ENCODE measurements at regions not wholly inside any gene's neighbourhood (a gene's known extent, or its start where the extent isn't known, plus 50 kb on each side); places are given as distances from the start of the nearest gene placed in this dataset.

GRCh38 chr2:12196495-12196894 lies 450.1 kb downstream of the LPIN1 start:
- DNase-seq (no peak), ATAC-seq (ENCODE audit: insufficient read depth, low FRiP score) (no peak)
- 79 to 80% methylated on average over 1 of the region's 1 CpG for WGBS, 2 donors
- H3K36me3 ChIP-seq (ENCODE audit: control insufficient read depth in 4 of 4, insufficient read depth in 4 of 4, low read length in 4 of 4), result no peaks in the 10 kb centered on the region
- no peak overlapping the region for H3K4me3 ChIP-seq
- H3K9me3 ChIP-seq (ENCODE audit: control insufficient read depth in 4 of 4, insufficient read depth in 3 of 4, low read length in 3 of 4), result peaks cover 0 to 5% (median 0%) of the 10 kb centered on the region in 4 donors
- no peaks in the 10 kb centered on the region for H3K27me3 ChIP-seq (ENCODE audit: control insufficient read depth in 3 of 3, insufficient read depth in 3 of 3, low read length in 2 of 3)
- peaks cover 0 to 12% (median 4%) of the 10 kb centered on the region in 5 donors for H3K4me1 ChIP-seq (ENCODE audit: control insufficient read depth in 5 of 5, insufficient read depth in 5 of 5, low read length in 5 of 5)
- no peak overlapping the region for H3K9ac ChIP-seq (ENCODE audit: insufficient read depth in 1 of 2, low read length in 2 of 2)
- H3K27ac ChIP-seq (ENCODE audit: low read depth in 1 of 2, low read length in 1 of 2), result no peak overlapping the region
- TF ChIP-seq, protein P1, sequence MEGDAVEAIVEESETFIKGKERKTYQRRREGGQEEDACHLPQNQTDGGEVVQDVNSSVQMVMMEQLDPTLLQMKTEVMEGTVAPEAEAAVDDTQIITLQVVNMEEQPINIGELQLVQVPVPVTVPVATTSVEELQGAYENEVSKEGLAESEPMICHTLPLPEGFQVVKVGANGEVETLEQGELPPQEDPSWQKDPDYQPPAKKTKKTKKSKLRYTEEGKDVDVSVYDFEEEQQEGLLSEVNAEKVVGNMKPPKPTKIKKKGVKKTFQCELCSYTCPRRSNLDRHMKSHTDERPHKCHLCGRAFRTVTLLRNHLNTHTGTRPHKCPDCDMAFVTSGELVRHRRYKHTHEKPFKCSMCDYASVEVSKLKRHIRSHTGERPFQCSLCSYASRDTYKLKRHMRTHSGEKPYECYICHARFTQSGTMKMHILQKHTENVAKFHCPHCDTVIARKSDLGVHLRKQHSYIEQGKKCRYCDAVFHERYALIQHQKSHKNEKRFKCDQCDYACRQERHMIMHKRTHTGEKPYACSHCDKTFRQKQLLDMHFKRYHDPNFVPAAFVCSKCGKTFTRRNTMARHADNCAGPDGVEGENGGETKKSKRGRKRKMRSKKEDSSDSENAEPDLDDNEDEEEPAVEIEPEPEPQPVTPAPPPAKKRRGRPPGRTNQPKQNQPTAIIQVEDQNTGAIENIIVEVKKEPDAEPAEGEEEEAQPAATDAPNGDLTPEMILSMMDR (IDR thresholded peaks at IDR 0.05; ENCODE audit: control extremely low read depth, extremely low read depth), result no peak

DNA sequence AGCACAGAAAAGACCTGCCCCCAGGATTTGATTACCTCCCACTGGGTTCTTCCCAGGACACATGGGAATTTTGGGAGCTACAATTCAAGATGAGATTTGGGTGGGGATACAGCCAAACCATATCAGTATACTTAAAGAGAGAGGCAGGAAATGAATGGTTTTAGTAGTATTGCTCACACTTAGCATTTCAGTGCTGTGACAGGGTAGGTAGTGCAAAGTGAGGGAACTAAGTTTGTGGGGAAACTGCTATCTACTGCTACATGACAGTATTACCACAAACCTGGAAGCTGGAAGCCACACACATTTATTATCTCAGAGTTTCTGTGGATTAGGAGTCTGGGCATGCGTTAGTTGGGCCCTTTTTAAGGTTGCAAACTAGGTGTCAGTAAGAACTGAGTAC lies 450.7 kb downstream of the LPIN1 start:
- no peaks in the 10 kb centered on the region for H3K27me3 ChIP-seq (ENCODE audit: control insufficient read depth in 3 of 3, insufficient read depth in 3 of 3, low read length in 2 of 3)
- H3K36me3 ChIP-seq (ENCODE audit: control insufficient read depth in 4 of 4, insufficient read depth in 4 of 4, low read length in 4 of 4), result no peaks in the 10 kb centered on the region
- no peak overlapping the region for H3K4me3 ChIP-seq
- H3K4me1 ChIP-seq (ENCODE audit: control insufficient read depth in 5 of 5, insufficient read depth in 5 of 5, low read length in 5 of 5), result peaks cover 0 to 12% (median 6%) of the 10 kb centered on the region in 5 donors
- DNase-seq, result no peak
- H3K27ac ChIP-seq (ENCODE audit: low read depth in 1 of 2, low read length in 1 of 2), result no peak overlapping the region
- TF ChIP-seq, protein P1 (IDR thresholded peaks at IDR 0.05; ENCODE audit: control extremely low read depth, extremely low read depth), result no peak
- no peak for ATAC-seq (ENCODE audit: insufficient read depth, low FRiP score)
- WGBS, 2 donors, result 92 to 97% methylated on average over 1 of the region's 1 CpG
- H3K9me3 ChIP-seq (ENCODE audit: control insufficient read depth in 4 of 4, insufficient read depth in 3 of 4, low read length in 3 of 4), result peaks cover 0 to 5% (median 0%) of the 10 kb centered on the region in 4 donors
- H3K9ac ChIP-seq (ENCODE audit: insufficient read depth in 1 of 2, low read length in 2 of 2), result no peak overlapping the region

DNA sequence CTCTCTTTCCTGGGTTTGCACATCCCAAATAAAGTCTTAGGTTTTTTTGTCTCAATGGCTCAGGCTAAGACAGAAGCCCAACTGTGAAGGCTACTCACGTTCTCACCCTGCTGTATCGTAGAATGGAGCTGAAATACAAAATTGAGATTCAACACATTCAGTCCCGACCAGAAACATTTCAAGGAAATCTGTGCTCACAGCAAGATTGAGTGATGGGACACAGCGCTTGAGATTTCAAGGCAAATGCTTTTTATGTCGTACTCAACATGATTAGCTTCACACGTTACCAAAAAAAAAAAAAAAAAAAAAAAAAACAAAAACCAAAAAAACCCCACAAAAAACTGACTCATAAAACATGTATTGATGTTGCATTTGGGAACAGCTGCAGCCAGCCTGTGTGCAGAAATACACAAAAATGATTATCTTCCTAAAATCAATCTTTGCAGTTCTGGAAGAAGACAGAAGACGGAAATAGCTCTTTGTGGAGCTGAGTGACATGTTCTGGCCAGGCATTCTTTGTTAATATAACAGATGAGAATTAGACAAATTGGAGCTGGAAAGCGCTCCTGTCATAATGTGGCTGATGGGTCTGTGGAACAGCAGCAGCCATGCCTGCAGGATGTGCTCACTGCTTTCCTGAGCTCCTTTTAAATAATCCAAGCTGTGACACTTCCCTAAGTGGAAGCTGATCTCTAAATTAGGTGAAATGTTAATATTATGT lies 453.2 kb downstream of the LPIN1 start:
- 70 to 73% methylated on average over 8 of the region's 8 CpGs for WGBS, 2 donors
- H3K4me1 ChIP-seq (ENCODE audit: control insufficient read depth in 5 of 5, insufficient read depth in 5 of 5, low read length in 5 of 5), result peaks cover 0 to 15% (median 6%) of the 10 kb centered on the region in 5 donors

More for the DNA sequence above, 453.2 kb downstream of the LPIN1 start:
- TF ChIP-seq, protein P1 (IDR thresholded peaks at IDR 0.05; ENCODE audit: control extremely low read depth, extremely low read depth), result no peak
- Histone ChIP-seq H3K4me3 (no peak overlapping the region), H3K27me3 (ENCODE audit: control insufficient read depth in 3 of 3, insufficient read depth in 3 of 3, low read length in 2 of 3) (no peaks in the 10 kb centered on the region), H3K9ac (ENCODE audit: insufficient read depth in 1 of 2, low read length in 2 of 2) (no peak overlapping the region), H3K36me3 (ENCODE audit: control insufficient read depth in 4 of 4, insufficient read depth in 4 of 4, low read length in 4 of 4) (no peaks in the 10 kb centered on the region), H3K27ac (ENCODE audit: low read depth in 1 of 2, low read length in 1 of 2) (no peak overlapping the region), H3K9me3 (ENCODE audit: control insufficient read depth in 4 of 4, insufficient read depth in 3 of 4, low read length in 3 of 4) (peaks cover 0 to 5% (median 0%) of the 10 kb centered on the region in 4 donors)
- ATAC-seq (ENCODE audit: insufficient read depth, low FRiP score) (no peak), DNase-seq (peak; percentile 72 to 92 (median 88))

All from lung (tissue), 11 donors.